ENCODE measurements at regions not wholly inside any gene's neighbourhood (a gene's known extent, or its start where the extent isn't known, plus 50 kb on each side); places are given as distances from the start of the nearest gene placed in this dataset.

- TF ChIP-seq EZH2phosphoT487 (IDR thresholded peaks at IDR 0.05; ENCODE audit: low read depth) (no peak), CTCF (IDR thresholded peaks at IDR 0.05; ENCODE audit: low read depth, low read length) (peak; percentile 88)
- Histone ChIP-seq H3K27me3 (ENCODE audit: low read depth, low read length) (no peaks in the 10 kb centered on the region), H3K4me3 (ENCODE audit: low read length) (peak overlapping the region; percentile 70), H3K36me3 (replicated peaks; ENCODE audit: low read depth, low read length) (no peaks in the 10 kb centered on the region), H3K9ac (ENCODE audit: low read length) (peak overlapping the region; percentile 61), H3K79me2 (ENCODE audit: low read length) (no peaks in the 10 kb centered on the region), H3K9me3 (ENCODE audit: insufficient read depth, low read length) (no peaks in the 10 kb centered on the region), H3K4me1 (ENCODE audit: low read length) (peaks cover 68% of the 10 kb centered on the region), H2AFZ (ENCODE audit: low read depth, low read length) (peak overlapping the region; percentile 96), H3K4me2 (ENCODE audit: low read length) (peak overlapping the region; percentile 85), H3K27ac (ENCODE audit: low read length) (peak overlapping the region; percentile 58), H4K20me1 (ENCODE audit: insufficient read depth, low read length) (no peaks in the 10 kb centered on the region)
Measured at GRCh38 chr14:22226381-22226780, 362.6 kb downstream of the DAD1 start.

GRCh38 chr14:22225516-22226140, 363.4 kb downstream of the DAD1 start:
- Histone ChIP-seq H3K4me3 (ENCODE audit: low read length) (peak overlapping the region; percentile 70), H3K79me2 (ENCODE audit: low read length) (no peaks in the 10 kb centered on the region), H3K9ac (ENCODE audit: low read length) (peak overlapping the region; percentile 54; the same call in 1 of the 2 replicates), H3K27me3 (ENCODE audit: low read depth, low read length) (no peaks in the 10 kb centered on the region), H3K36me3 (replicated peaks; ENCODE audit: low read depth, low read length) (no peaks in the 10 kb centered on the region), H3K9me3 (ENCODE audit: insufficient read depth, low read length) (no peaks in the 10 kb centered on the region), H2AFZ (ENCODE audit: low read depth, low read length) (peak overlapping the region; percentile 96), H3K4me1 (ENCODE audit: low read length) (peaks cover 71% of the 10 kb centered on the region), H4K20me1 (ENCODE audit: insufficient read depth, low read length) (no peaks in the 10 kb centered on the region), H3K27ac (ENCODE audit: low read length) (peak overlapping the region; percentile 17; the same call in 1 of the 2 replicates), H3K4me2 (ENCODE audit: low read length) (peak overlapping the region; percentile 85)
- TF ChIP-seq EZH2phosphoT487 (IDR thresholded peaks at IDR 0.05; ENCODE audit: low read depth) (no peak), CTCF (IDR thresholded peaks at IDR 0.05; ENCODE audit: low read depth, low read length) (no peak)

GRCh38 chr14:22221508-22221907, 367.5 kb downstream of the DAD1 start:
- Histone ChIP-seq H2AFZ (ENCODE audit: low read depth, low read length) (no peak overlapping the region), H3K27ac (ENCODE audit: low read length) (no peak overlapping the region), H3K79me2 (ENCODE audit: low read length) (no peaks in the 10 kb centered on the region), H3K4me2 (ENCODE audit: low read length) (peak overlapping the region; percentile 60), H3K36me3 (replicated peaks; ENCODE audit: low read depth, low read length) (no peaks in the 10 kb centered on the region), H3K4me3 (ENCODE audit: low read length) (peak overlapping the region; percentile 28; the same call in 1 of the 2 replicates), H4K20me1 (ENCODE audit: insufficient read depth, low read length) (no peaks in the 10 kb centered on the region), H3K9me3 (ENCODE audit: insufficient read depth, low read length) (no peaks in the 10 kb centered on the region), H3K27me3 (ENCODE audit: low read depth, low read length) (no peaks in the 10 kb centered on the region), H3K4me1 (ENCODE audit: low read length) (peaks cover 62% of the 10 kb centered on the region), H3K9ac (ENCODE audit: low read length) (no peak overlapping the region; the same call in 1 of the 2 replicates)
- TF ChIP-seq EZH2phosphoT487 (IDR thresholded peaks at IDR 0.05; ENCODE audit: low read depth) (no peak), CTCF (IDR thresholded peaks at IDR 0.05; ENCODE audit: low read depth, low read length) (peak; percentile 70)

GRCh38 chr14:22220427-22220826, 368.6 kb downstream of the DAD1 start:
- no peak overlapping the region for H3K4me2 ChIP-seq (ENCODE audit: low read length)
- peak overlapping the region; percentile 14; the same call in 1 of the 2 replicates for H2AFZ ChIP-seq (ENCODE audit: low read depth, low read length)
- H3K27ac ChIP-seq (ENCODE audit: low read length): no peak overlapping the region
- no peaks in the 10 kb centered on the region for H3K36me3 ChIP-seq (replicated peaks; ENCODE audit: low read depth, low read length)
- no peaks in the 10 kb centered on the region for H4K20me1 ChIP-seq (ENCODE audit: insufficient read depth, low read length)
- H3K79me2 ChIP-seq (ENCODE audit: low read length): no peaks in the 10 kb centered on the region
- H3K4me1 ChIP-seq (ENCODE audit: low read length): peaks cover 51% of the 10 kb centered on the region
- H3K4me3 ChIP-seq (ENCODE audit: low read length): no peak overlapping the region
- H3K9ac ChIP-seq (ENCODE audit: low read length): no peak overlapping the region
- no peaks in the 10 kb centered on the region for H3K27me3 ChIP-seq (ENCODE audit: low read depth, low read length)
- H3K9me3 ChIP-seq (ENCODE audit: insufficient read depth, low read length): no peaks in the 10 kb centered on the region
- TF ChIP-seq CTCF (IDR thresholded peaks at IDR 0.05; ENCODE audit: low read depth, low read length) (peak; percentile 55), EZH2phosphoT487 (IDR thresholded peaks at IDR 0.05; ENCODE audit: low read depth) (no peak)

Measured in OCI-LY3 (cell line).